ENCODE measurements at regions not wholly inside any gene's neighbourhood (a gene's known extent, or its start where the extent isn't known, plus 50 kb on each side); places are given as distances from the start of the nearest gene placed in this dataset.

GRCh38 chr6:43838276-43839036 is 68.4 kb downstream of the VEGFA start:
- DNase-seq = no peak

- DNase-seq = no peak
Observed at GRCh38 chr6:43837507-43837906, 67.5 kb downstream of the VEGFA start.

- DNase-seq = no peak
Observed at GRCh38 chr6:43836507-43837240, 66.7 kb downstream of the VEGFA start.
